SK-N-DZ (cell line): ENCODE measurements at regions not wholly inside any gene's neighbourhood (a gene's known extent, or its start where the extent isn't known, plus 50 kb on each side); places are given as distances from the start of the nearest gene placed in this dataset.
"Not testable (repeated sequence)": the region's sequence is repeated elsewhere in the genome, so short reads cannot be mapped to it uniquely, and the experiment has no call there.

Experiments used
- DNase-seq: peaks from one replicate; pipeline ENCODE4 v3.0.0-alpha.2; 2015; ENCODE audit warnings: low spot score

DNA sequence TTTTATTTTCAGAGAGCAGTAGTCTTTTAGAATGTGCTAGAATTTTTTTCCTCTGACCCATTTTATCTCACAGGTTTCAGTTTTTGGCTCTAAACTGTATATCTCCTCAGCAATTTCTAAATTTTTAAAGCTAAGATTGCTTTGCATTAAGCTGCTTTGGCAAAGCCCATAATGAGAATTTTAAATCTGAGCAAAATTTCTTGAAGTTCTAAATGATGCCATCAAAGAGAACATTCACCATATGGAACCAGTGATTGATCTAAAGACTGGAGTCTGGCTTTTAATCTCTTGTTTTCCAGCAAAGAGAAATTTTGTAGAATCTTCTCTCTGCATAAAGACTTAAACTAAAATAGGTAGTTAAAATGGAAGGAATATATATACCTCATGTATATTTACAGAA is 313.6 kb downstream of the TBC1D32 start:
- DNase-seq = no peak

DNA sequence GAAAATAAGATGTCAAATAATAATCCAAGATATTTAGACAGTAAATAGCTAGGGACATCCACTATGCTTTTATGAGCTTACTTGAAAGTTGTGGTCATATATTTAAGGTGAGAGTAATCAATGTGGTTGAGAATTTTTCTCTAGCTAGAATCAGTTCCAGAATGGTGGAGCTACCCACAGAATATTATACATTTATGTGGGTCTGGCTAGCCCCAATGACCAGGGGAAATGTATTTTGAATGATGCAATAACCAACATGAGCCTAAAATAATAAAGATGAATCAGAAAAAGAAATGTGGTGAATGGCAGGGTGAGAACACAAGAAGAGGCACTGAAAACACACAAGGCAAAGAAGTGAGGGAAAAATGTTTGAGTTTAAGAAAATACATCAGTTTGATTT is 325.7 kb downstream of the TBC1D32 start:
- no peak for DNase-seq

DNA sequence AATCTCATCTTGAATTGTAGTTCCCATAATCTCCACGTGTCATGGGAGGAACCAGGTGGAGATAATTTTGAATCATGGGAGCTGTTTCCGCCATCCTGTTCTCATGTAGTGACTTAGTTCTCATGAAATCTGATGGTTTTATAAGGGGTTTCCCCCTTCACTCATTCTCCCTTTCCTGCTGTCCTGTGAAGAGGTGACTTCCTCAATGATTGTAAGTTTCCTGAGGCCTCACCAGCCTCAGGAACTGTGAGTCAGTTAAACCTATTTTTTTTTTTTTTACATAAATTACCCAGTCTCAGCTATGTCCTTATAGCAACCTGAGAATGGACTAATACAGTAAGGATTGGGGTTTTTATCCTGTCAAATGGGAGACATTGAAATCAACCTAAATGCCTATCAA is 328.3 kb downstream of the TBC1D32 start:
- no peak for DNase-seq

DNA sequence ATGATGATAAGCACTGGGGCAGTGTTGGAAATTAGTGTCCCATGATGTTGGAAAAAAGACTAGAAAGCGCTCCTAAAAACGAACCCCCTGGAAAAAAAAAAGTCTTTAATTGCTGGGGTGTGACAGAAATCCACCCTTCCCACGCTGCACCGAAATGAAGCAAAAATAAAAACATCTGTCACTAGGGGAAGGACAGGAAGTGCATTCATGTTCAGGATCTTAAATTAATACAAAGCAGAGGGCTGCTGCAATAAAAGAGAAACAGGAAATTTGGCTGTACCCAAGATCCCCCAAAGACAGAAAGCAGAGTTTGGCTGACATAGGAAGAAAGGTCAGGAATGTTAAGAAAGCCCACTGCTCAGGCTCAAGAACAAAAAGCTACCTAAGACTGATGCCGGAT is 333.9 kb downstream of the TBC1D32 start:
- DNase-seq = no peak

DNA sequence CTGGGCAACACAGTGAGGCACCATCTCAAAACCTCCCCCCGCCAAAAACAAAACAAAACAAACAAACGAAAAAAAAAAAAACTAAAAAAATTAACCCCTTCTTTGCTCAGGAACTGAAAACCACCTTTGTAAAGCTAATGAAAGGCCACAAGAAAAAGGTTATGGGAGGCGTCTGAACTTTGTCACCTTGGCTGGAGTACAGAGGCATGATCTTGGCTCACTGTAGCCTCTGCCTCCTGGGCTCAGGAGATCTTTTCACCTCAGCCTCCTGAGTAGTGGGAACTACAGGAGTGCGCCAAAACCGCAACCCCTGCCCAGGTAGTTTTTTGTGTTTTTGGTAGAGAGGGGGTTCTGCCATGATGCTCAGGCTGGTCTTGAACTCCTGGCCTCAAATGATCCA is 337.9 kb downstream of the TBC1D32 start:
- no peak for DNase-seq

DNA sequence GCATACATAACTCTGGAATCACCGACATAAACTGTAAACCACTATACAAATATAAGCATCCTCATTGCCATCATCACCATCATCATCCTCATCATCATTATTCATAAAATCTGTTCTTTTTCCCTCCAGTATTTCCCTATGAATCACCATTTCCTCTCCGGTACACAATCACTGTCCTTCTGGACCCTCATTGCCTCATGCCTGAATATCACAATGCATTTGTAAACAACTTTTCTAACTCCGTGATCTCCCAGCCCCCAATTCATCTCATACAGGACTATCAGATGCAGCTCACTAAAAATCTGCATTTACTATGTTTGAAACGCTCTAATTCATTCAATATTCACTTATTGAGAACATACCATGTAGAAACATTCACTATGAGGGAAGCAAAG is 339.7 kb downstream of the TBC1D32 start:
- DNase-seq = no peak

DNA sequence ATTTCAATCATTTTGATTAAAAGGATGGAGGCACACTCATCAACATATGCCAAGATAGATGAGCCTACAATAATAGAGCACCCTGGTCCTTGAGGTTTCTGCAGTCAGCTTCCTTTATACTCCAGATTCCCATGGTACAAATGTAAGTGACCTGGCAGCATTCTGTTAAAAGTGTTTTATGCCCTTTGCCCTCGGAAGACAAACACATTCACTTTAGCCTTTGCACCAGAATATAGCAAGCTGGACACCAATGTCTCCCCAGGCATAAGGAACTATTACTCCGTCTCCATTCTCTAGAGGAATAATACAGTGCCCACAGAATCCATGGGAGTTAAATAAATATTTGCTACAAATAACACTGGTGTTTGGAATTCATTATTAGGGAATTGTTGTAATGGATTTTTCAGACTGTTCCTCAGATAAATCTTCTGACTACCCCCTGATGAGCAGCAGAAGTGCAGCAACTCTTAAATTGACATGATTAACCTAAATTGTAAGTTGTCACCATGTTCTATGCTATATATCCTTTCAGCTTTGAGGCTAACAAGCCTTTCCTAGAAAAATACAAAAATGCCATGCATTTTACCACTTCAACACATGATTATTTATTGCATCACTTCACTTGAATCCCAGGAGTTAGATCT is 340.2 kb downstream of the TBC1D32 start:
- DNase-seq = no peak

DNA sequence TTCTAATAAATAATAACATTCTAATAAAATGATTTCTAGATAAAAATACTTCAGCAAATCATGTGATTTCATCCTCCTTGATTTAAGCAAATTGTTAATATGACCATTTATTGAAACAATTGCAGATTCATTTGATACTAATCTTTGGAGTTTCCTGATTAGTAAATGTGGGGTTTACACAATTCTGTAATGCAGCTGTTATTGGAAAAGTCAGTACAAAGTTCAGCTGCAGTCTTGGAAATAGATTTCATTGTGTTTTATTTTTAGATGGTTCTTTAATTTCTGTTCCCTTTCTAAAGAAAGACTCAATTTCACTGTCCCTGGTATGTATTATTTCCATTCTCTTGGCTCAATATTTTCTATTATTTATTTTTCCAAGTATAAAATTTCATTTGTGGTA is 342.0 kb downstream of the TBC1D32 start:
- DNase-seq = no peak

DNA sequence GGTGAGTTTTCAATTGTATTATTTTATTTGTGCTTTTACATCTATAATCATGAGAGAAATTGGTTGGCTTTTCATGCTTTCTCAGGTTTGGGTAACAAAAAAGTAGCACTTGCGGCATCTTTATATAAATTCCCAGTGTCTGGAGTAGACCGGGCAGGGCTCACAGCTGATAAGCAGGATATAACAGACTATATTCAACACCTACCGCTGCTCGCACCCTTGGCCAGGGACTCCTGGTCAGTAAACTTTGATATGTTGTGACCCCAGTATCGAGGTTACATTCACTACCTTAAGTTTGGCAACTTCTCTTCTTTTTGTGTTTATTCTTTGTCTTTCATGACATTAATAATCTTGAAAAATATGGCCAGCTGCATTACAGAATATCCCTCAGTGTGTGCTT is 343.4 kb downstream of the TBC1D32 start:
- DNase-seq = no peak

DNA sequence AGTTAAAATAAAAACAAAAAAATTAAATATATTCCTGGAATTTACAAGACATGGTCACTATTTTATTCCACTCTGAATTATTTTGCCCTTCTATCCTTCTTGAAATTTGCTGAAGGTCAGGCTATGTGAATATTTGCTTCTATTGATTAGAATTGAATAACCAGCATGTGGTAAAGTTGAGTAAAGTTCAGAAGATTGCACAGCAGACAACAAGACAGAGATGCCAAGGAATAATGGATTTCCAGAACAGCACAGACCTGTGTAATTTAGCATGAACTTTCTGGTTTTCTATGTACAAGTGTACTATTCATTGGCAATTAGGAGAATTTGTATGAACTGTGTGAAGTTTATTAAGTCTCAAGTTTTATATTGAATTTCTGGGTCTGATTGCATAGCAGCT is 352.4 kb downstream of the TBC1D32 start:
- DNase-seq = no peak

DNA sequence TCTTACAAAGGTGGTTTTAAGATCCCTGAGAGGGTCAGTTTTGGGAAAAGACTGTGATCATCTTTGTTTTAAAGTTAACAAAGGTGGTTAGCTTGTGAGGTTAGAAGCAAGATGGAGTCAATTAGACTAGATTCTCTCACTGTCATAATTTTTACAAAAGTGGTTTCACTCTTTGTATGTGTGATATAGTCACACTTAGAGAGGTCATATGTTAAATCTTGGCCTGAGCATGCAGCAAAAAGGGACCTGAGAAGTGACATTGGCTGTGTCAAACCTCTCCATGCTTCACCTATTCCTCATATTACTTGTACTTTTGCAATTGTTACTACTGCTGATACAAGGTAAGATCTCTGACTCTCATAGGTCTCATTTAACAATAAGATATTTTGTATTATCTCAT is 368.0 kb downstream of the TBC1D32 start:
- no peak for DNase-seq

DNA sequence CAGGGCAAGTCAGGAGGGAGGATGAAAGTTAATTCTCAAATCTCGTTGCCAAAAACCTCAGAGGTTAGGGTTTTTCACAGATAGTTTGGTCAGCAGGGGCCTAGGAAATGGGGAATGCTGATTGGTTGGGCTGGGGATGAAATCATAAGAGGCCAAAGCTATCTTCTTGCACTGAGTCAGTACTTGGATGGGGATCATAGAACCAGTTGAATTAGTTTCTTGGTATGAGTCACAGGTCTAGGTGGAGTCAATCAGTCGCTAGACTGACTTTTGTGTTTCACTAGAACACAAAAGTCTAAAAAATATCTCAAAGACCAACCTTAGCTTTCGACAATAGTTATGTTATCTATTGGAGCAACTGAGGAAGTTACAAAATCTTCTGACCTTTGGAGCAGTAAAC is 368.5 kb downstream of the TBC1D32 start:
- no peak for DNase-seq

DNA sequence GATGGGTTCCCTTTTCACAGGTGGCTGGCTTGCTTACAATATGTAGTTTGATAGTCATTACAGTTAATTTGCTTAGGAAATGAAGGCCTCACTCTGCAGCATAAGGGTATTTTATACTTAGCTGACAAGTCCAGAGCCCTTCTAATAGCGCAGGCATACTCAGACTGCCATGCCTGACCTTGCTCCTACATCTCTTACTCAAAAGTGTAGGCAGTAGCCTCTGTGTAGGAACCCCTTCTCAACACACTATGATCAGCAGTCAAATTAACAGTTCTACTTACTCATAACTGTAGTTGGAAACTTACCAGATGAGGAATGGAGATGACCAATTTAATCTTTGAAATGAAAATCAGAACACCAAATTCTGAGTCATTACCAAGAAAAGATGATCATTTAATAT is 373.5 kb downstream of the TBC1D32 start:
- DNase-seq = no peak

DNA sequence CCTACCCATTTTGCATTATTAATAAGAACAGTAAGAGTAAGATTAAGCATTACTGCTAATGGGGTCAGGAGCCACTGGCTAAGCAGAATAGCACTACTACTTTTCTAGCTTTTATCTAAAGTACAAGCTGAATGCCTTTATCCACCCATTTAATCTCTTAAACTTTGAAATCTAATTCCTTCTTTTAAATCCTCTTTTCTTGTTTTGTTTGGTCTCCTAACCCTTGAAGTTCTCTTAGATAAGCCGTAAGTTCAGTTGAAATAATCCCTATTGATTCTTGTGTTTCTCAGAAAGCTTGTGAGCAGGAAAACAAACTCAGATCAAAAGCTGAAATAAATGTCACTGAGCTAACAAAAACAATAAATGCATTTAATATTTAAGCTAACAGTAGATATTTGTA is 380.2 kb downstream of the TBC1D32 start:
- DNase-seq = no peak

DNA sequence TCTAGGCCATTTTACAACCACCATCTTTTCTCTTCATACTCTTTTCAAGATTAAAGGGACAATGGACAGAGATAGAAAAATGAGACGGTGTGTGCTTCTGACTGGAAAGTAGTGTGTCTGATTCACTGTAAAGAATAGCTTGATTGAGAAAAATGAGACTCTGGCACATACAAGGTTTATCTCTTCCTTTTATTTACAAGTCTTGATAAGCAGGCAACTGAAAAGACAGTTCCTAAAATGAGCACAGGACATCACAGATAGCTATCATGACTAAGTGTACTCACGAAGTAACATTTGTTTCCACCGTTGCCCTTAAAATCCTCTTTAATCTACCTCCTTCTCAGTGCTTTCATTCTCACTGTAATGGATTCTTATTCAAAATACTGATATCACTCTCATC is 383.0 kb downstream of the TBC1D32 start:
- DNase-seq = no peak

DNA sequence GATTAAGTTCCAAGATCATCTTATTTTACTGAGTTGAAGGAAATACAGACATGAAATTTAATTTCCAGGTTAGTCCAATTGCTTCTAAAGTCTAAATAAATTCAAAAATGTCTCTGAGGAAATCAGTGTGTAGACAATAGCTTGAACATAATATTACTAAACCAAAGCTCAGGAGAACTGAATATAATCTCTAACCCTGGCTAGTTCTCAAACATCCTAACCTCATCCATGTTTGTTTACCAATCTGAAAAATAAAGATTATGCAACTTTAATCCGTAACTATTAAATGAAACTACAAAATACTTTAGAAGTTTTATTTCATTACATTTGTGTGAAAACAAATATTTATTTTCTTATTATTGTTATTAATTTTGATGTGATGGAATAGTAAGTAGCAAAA is 387.2 kb downstream of the TBC1D32 start:
- no peak for DNase-seq

DNA sequence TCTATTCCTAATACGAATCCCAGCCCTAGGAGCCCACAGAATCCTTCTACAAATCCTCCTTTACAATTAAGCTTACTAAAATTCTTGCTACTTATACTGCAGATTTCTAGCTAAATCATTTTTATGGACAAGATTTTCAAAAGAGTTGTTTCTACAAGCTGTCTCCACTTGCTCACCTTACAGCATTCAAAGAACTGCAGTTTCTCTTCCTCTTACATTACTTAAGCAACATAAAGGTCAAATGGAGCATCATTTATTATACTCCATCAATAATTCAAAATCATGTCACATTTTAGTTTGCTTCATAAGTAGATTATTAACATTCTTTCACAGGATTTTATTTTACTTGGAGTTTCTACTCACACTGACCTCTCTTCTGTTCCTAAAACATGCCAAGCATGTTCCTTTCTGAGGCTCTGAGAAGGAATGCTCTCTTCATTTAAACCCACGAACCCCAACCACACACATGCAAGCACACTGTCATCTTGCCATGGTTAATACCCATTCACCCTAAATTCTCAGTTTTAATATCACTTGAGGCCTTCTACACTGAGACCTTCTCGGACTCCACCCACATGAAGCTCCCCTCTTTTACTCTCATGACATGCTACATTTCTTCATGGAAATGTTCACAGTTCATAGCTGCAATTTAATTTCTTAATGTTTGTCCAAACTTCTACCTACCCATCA is 388.2 kb downstream of the TBC1D32 start:
- DNase-seq = no peak

DNA sequence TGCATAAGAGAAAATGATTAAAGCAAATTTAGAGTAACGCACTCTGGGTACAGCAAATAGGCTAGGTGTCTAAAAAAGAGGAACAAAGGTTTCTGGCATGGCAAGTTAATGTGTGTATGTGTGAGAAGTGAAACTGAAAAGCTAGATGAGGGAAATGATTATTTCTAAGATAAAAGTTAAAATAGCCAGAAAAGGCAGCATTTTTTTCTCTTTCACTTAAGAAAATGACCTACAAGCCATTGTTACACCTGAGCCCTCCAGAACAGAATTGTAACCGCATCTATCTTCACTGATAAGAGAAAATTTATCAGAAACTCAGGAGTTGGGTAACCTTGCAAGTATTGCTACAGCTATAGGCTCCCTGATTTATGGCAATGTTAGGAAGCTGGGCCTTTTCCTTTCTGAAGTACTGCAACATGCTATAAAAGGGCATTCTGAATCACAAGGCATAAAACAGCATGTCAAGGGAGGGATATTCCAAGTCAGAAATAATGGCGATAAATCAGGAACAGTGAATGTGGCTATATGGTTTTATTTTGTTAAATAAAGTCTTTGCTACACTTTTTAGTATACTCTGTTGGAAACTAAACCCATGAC is 395.3 kb downstream of the TBC1D32 start:
- DNase-seq = no peak

DNA sequence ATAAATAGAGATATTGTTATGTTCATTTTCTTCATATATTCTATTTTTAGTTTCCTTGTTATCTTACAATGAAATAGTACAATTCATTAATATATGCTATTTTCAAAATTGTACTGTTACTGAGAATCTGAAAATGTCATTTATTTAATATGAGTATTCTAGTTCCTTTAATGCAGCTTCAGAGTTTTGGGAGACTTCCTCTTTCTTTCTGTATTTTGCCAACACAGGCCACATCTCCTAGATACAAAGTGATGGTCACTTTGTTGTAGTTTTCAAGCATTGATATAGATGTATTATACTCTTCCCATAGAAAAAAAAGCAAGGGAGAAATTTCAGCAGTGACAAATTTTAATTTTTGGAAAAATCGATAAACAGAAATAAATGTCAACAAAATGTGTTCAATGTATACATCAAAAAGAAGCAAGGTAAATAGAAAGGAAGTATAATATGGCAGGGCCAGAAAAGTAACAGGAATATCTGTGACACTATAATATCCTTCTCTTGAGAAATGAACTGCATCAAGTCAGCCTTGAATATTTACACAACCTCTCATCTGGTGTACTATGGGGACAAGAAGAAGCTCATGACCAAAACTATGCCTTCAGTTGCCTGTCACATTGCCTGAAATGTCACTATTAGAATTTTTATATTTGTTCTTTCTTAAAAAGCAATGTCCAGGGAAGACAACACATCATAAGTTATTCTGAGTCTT is 396.0 kb downstream of the TBC1D32 start:
- no peak for DNase-seq

DNA sequence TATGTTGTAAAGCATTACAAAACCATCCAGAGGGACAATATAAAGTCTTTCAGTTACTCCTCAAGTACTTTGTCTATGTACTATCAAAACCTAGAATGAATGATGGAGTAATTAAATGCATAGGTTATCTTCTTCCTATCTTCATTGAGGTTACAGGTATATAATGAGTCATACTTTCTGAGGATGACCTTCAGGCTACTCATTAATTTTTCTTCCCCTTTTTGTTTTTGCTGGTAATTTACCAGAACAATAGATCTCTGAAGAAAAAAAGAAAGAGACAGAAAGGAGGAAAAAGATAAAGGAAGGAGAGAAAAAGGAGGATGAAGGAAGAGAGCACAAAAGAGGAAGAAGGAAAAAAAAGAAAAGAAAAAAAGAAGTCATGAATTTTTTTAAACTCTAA is 398.4 kb downstream of the TBC1D32 start:
- DNase-seq = no peak

DNA sequence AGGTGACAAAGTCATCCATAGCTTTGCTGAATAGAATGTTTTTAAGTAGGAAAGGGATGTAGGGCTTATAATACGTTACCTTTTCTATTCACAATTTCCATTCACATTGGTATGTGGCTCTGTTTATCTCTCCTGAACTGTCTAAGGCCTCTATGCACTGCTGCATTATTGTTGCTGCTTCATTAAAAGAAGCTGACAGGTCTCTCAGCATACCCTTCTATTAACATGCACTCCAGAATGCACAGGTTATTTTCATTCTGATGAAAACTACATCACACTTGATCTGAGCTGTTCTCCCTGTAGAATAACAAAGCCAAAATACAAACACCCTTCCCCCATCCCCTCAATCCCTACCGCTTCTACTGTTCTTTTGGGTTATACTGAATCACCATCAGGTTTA is 399.3 kb downstream of the TBC1D32 start:
- no peak for DNase-seq

DNA sequence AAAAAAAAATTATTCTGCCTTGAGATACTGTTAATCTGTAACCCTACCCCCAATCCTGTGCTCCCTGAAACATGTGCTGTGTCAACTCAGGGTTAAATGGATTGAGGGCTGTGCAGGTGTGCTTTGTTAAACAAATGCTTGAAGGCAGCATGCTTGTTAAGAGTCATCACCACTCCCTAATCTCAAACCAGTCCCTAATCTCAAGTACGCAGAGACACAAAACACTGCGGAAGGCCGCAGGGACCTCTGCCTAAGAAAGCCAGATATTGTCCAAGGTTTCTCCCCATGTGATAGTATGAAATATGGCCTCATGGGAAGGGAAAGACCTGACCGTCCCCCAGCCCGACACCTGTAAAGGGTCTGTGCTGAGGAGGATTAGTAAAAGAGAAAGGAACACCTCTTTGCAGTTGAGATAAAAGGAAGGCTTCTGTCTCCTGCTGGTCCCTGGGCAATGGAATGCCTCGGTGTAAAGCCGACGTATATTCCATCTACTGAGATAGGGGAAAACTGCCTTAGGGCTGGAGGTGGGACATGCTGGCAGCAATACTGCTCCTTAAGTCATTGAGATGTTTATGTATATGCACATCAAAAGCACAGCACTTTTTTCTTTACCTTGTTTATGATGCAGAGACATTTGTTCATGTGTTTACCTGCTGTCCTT is 402.6 kb downstream of the TBC1D32 start:
- DNase-seq = not testable (repeated sequence)
